ENCODE measurements at regions not wholly inside any gene's neighbourhood (a gene's known extent, or its start where the extent isn't known, plus 50 kb on each side); places are given as distances from the start of the nearest gene placed in this dataset.

- H3K36me3 ChIP-seq (ENCODE audit: low read depth) = no peaks in the 10 kb centered on the region
- no peak overlapping the region for H3K27ac ChIP-seq (ENCODE audit: poor library complexity, severe bottlenecking)
- no peak for DNase-seq (ENCODE audit: low spot score)
- H3K4me3 ChIP-seq (ENCODE audit: severe bottlenecking) = no peak overlapping the region
- H3K27me3 ChIP-seq (ENCODE audit: insufficient read depth, poor library complexity, severe bottlenecking) = no peaks in the 10 kb centered on the region
- TF ChIP-seq CTCF (IDR thresholded peaks at IDR 0.05; ENCODE audit: poor library complexity, severe bottlenecking) = no peak
- ATAC-seq (ENCODE audit: low read depth) = no peak
- peaks cover 19% of the 10 kb centered on the region for H3K4me1 ChIP-seq (ENCODE audit: insufficient read depth, poor library complexity, severe bottlenecking)
- H3K9me3 ChIP-seq (ENCODE audit: severe bottlenecking) = no peaks in the 10 kb centered on the region
These were observed 145.3 kb upstream of the DPH6 start for GRCh38 chr15:35691173-35691761.

GRCh38 chr15:35691891-35692867 lies 146.2 kb upstream of the DPH6 start:
- no peak overlapping the region for H3K4me3 ChIP-seq (ENCODE audit: severe bottlenecking)
- no peak for TF ChIP-seq CTCF (IDR thresholded peaks at IDR 0.05; ENCODE audit: poor library complexity, severe bottlenecking)

GRCh38 chr15:35693286-35693685 lies 147.3 kb upstream of the DPH6 start:
- H3K36me3 ChIP-seq (ENCODE audit: low read depth) = no peaks in the 10 kb centered on the region
- no peaks in the 10 kb centered on the region for H3K9me3 ChIP-seq (ENCODE audit: severe bottlenecking)
- H3K4me1 ChIP-seq (ENCODE audit: insufficient read depth, poor library complexity, severe bottlenecking) = peaks cover 39% of the 10 kb centered on the region
- ATAC-seq (ENCODE audit: low read depth) = no peak
- TF ChIP-seq CTCF (IDR thresholded peaks at IDR 0.05; ENCODE audit: poor library complexity, severe bottlenecking) = no peak
- no peaks in the 10 kb centered on the region for H3K27me3 ChIP-seq (ENCODE audit: insufficient read depth, poor library complexity, severe bottlenecking)
- H3K4me3 ChIP-seq (ENCODE audit: severe bottlenecking) = no peak overlapping the region
- no peak overlapping the region for H3K27ac ChIP-seq (ENCODE audit: poor library complexity, severe bottlenecking)
- DNase-seq (ENCODE audit: low spot score) = no peak

More at GRCh38 chr15:35691891-35692867, 146.2 kb upstream of the DPH6 start:
- Histone ChIP-seq H3K36me3 (ENCODE audit: low read depth) (no peaks in the 10 kb centered on the region), H3K4me1 (ENCODE audit: insufficient read depth, poor library complexity, severe bottlenecking) (peaks cover 28% of the 10 kb centered on the region), H3K9me3 (ENCODE audit: severe bottlenecking) (no peaks in the 10 kb centered on the region), H3K27ac (ENCODE audit: poor library complexity, severe bottlenecking) (no peak overlapping the region), H3K27me3 (ENCODE audit: insufficient read depth, poor library complexity, severe bottlenecking) (no peaks in the 10 kb centered on the region)
- DNase-seq (ENCODE audit: low spot score) (no peak), ATAC-seq (ENCODE audit: low read depth) (no peak)

- no peak for ATAC-seq (ENCODE audit: low read depth)
- TF ChIP-seq CTCF (IDR thresholded peaks at IDR 0.05; ENCODE audit: poor library complexity, severe bottlenecking) = no peak
- no peak overlapping the region for H3K4me3 ChIP-seq (ENCODE audit: severe bottlenecking)
- H3K9me3 ChIP-seq (ENCODE audit: severe bottlenecking) = no peaks in the 10 kb centered on the region
- no peaks in the 10 kb centered on the region for H3K36me3 ChIP-seq (ENCODE audit: low read depth)
- no peaks in the 10 kb centered on the region for H3K27me3 ChIP-seq (ENCODE audit: insufficient read depth, poor library complexity, severe bottlenecking)
- peaks cover 43% of the 10 kb centered on the region for H3K4me1 ChIP-seq (ENCODE audit: insufficient read depth, poor library complexity, severe bottlenecking)
- no peak overlapping the region for H3K27ac ChIP-seq (ENCODE audit: poor library complexity, severe bottlenecking)
- no peak for DNase-seq (ENCODE audit: low spot score)
These were observed 147.9 kb upstream of the DPH6 start for GRCh38 chr15:35693886-35694285.
